HG02571 (cell line): ENCODE measurements at regions not wholly inside any gene's neighbourhood (a gene's known extent, or its start where the extent isn't known, plus 50 kb on each side); places are given as distances from the start of the nearest gene placed in this dataset.
"Not testable (repeated sequence)": the region's sequence is repeated elsewhere in the genome, so short reads cannot be mapped to it uniquely, and the experiment has no call there.

Source experiments
- ATAC-seq: cut with Tn5 transposase; IDR thresholded peaks from one replicate; pipeline ENCODE4 v1.9.1; 2021; ENCODE audit warnings: mild to moderate bottlenecking, moderate library complexity; ENCODE audit not compliant: unreplicated experiment

- no peak for ATAC-seq
These were observed 126.0 kb upstream of the GBE1 start for GRCh38 chr3:81887448-81887847.

- no peak for ATAC-seq
These were observed 124.6 kb upstream of the GBE1 start for GRCh38 chr3:81886081-81886480.

GRCh38 chr3:81884791-81885190 is 123.3 kb upstream of the GBE1 start:
- no peak for ATAC-seq

GRCh38 chr3:81876826-81877225 is 115.4 kb upstream of the GBE1 start:
- no peak for ATAC-seq

- no peak for ATAC-seq
These were observed 113.3 kb upstream of the GBE1 start for GRCh38 chr3:81874738-81875137.

GRCh38 chr3:81872566-81872965 is 111.1 kb upstream of the GBE1 start:
- no peak for ATAC-seq

- no peak for ATAC-seq
These were observed 110.1 kb upstream of the GBE1 start for GRCh38 chr3:81871358-81872155.

GRCh38 chr3:81869382-81869781 is 107.9 kb upstream of the GBE1 start:
- ATAC-seq: no peak

GRCh38 chr3:81868597-81868996 is 107.2 kb upstream of the GBE1 start:
- no peak for ATAC-seq

GRCh38 chr3:81867875-81868274 is 106.4 kb upstream of the GBE1 start:
- ATAC-seq: no peak

GRCh38 chr3:81865164-81865563 is 103.7 kb upstream of the GBE1 start:
- ATAC-seq: not testable (repeated sequence)

- ATAC-seq: no peak
These were observed 102.8 kb upstream of the GBE1 start for GRCh38 chr3:81864272-81864671.

GRCh38 chr3:81863756-81864155 is 102.3 kb upstream of the GBE1 start:
- no peak for ATAC-seq

GRCh38 chr3:81861593-81861992 is 100.1 kb upstream of the GBE1 start:
- no peak for ATAC-seq

GRCh38 chr3:81859524-81859923 is 98.1 kb upstream of the GBE1 start:
- ATAC-seq: no peak

- no peak for ATAC-seq
These were observed 92.0 kb upstream of the GBE1 start for GRCh38 chr3:81853431-81853830.

GRCh38 chr3:81851176-81851575 is 89.7 kb upstream of the GBE1 start:
- ATAC-seq: no peak

GRCh38 chr3:81846988-81847387 is 85.5 kb upstream of the GBE1 start:
- ATAC-seq: no peak

GRCh38 chr3:81841540-81841939 is 80.1 kb upstream of the GBE1 start:
- no peak for ATAC-seq

GRCh38 chr3:81839504-81840094 is 78.2 kb upstream of the GBE1 start:
- no peak for ATAC-seq

- ATAC-seq: no peak
These were observed 77.0 kb upstream of the GBE1 start for GRCh38 chr3:81838457-81838856.

GRCh38 chr3:81837071-81837593 is 75.7 kb upstream of the GBE1 start:
- ATAC-seq: no peak
